ENCODE measurements at regions not wholly inside any gene's neighbourhood (a gene's known extent, or its start where the extent isn't known, plus 50 kb on each side); places are given as distances from the start of the nearest gene placed in this dataset.

DNA sequence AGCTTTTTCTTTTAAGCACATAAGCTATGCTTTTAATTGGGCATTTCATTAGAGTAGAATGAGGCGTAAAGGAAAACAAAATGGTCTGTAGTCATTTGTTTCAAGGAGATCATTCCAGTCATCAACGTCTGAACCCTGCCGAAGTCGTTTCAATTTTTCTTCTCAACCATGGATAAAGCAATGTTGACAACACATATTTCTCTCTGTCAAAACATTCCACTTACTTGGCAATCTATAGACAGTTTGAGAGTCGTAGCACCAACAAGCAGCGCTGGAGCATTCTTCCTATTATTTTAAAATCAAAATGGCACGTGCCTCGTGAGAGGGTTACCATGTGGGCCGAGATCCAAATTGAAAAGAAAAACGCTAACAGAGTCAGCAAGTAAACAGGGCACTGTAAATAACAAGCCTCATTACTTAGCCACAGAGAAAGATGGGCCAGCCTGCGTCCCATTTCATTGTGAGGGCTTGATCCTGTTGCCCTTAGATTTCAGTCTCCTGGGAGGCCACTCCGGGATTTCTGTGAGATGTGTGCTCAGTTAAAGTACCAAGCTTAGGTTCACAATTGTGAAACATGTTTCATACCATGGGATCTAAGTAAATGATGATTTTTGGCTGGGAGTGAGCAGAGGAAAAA, 422.9 kb downstream of the DTWD2 start:
- DNase-seq (ENCODE audit: extremely low spot score) = no peak
- ChIA-PET CTCF (interaction anchor here (1.2 kb wide), 1 partner anchor 172 kb away, joined by 3 read pairs; no protein-coding TSS in a partner anchor), POLR2A (no interaction called here)
- TF ChIP-seq CTCF (IDR thresholded peaks at IDR 0.05; ENCODE audit: control extremely low read depth, extremely low read depth, low read depth, missing control alignments) = no peak

GRCh38 chr5:118561971-118562370, 426.4 kb downstream of the DTWD2 start:
- no peak for DNase-seq (ENCODE audit: extremely low spot score)
- ChIA-PET CTCF (no interaction called here), POLR2A (no interaction called here)
- TF ChIP-seq CTCF (IDR thresholded peaks at IDR 0.05; ENCODE audit: control extremely low read depth, extremely low read depth, low read depth, missing control alignments) = no peak

- no peak for TF ChIP-seq CTCF (IDR thresholded peaks at IDR 0.05; ENCODE audit: control extremely low read depth, extremely low read depth, low read depth, missing control alignments)
- ChIA-PET CTCF (interaction anchor here (1.7 kb wide), 1 partner anchor 15 kb away, joined by 5 read pairs; no protein-coding TSS in a partner anchor), POLR2A (no interaction called here)
- no peak for DNase-seq (ENCODE audit: extremely low spot score)
Measured at GRCh38 chr5:118561235-118561634, 427.1 kb downstream of the DTWD2 start.

GRCh38 chr5:118558871-118559270, 429.5 kb downstream of the DTWD2 start:
- ChIA-PET CTCF (interaction anchor here (1.4 to 2.0 kb wide), 2 partner anchors 9 to 11 kb away, joined by 3 to 5 read pairs; no protein-coding TSS in a partner anchor), POLR2A (no interaction called here)
- no peak for DNase-seq (ENCODE audit: extremely low spot score)
- TF ChIP-seq CTCF (IDR thresholded peaks at IDR 0.05; ENCODE audit: control extremely low read depth, extremely low read depth, low read depth, missing control alignments) = no peak

GRCh38 chr5:118557251-118557661, 431.1 kb downstream of the DTWD2 start:
- no peak for DNase-seq (ENCODE audit: extremely low spot score)

GRCh38 chr5:118556792-118557191, 431.6 kb downstream of the DTWD2 start:
- ChIA-PET CTCF (interaction anchor here (1.1 to 2.4 kb wide), 7 partner anchors 10 to 148 kb away, joined by 3 to 7 read pairs (median 3); no protein-coding TSS in a partner anchor), POLR2A (no interaction called here)
- DNase-seq (ENCODE audit: extremely low spot score) = no peak
- no peak for TF ChIP-seq CTCF (IDR thresholded peaks at IDR 0.05; ENCODE audit: control extremely low read depth, extremely low read depth, low read depth, missing control alignments)

More at GRCh38 chr5:118557251-118557661, 431.1 kb downstream of the DTWD2 start:
- POLR2A ChIA-PET = no interaction called here
- no peak for TF ChIP-seq CTCF (IDR thresholded peaks at IDR 0.05; ENCODE audit: control extremely low read depth, extremely low read depth, low read depth, missing control alignments)
- CTCF ChIA-PET = interaction anchor here (1.1 to 2.4 kb wide), 7 partner anchors 9 to 149 kb away, joined by 3 to 7 read pairs (median 3); no protein-coding TSS in a partner anchor
